ENCODE measurements at regions not wholly inside any gene's neighbourhood (a gene's known extent, or its start where the extent isn't known, plus 50 kb on each side); places are given as distances from the start of the nearest gene placed in this dataset.
"Not testable (repeated sequence)": the region's sequence is repeated elsewhere in the genome, so short reads cannot be mapped to it uniquely, and the experiment has no call there.

DNA sequence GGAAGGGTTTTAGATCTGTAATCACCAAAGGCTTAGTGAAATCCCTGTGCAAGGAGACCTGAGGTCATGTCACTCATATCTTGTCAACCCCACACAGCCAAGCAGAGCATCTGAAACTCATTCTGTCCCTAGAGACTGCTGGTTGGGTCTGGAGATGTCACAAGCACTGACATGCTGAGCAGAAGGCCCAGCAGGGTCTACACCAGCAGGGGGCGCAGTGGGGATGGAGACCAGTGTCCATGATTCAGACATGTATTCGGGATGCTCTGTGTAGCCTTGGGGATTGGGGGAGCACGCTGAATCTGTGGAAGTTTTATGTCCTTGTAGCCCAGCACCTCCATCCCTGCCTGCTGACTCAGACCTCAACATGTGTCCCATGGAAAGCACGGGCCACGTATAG is 1247.3 kb downstream of the RPIA start:
- H3K4me3 ChIP-seq (ENCODE audit: low read length), result not testable (repeated sequence)

GRCh38 chr2:89944267-89944666 is 1252.8 kb downstream of the RPIA start:
- H3K9me3 ChIP-seq (ENCODE audit: low read length); H3K27ac ChIP-seq (ENCODE audit: low read length); CTCF ChIA-PET; H3K4me1 ChIP-seq (ENCODE audit: insufficient read depth, low read length); BruUV-seq (replicated peaks); H4K20me1 ChIP-seq (ENCODE audit: low read length); DNase-seq; H3K4me2 ChIP-seq (ENCODE audit: low read length); H3K9me2 ChIP-seq (replicated peaks; ENCODE audit: low read length); H2AFZ ChIP-seq (ENCODE audit: low read length); H3K27me3 ChIP-seq (ENCODE audit: low read length); ATAC-seq; H3K4me3 ChIP-seq (ENCODE audit: low read length); H3K79me2 ChIP-seq (ENCODE audit: low read length); H3K9ac ChIP-seq (ENCODE audit: low read length); H3F3A ChIP-seq (ENCODE audit: low read length, unreplicated experiment); intact Hi-C loops (cut with micrococcal nuclease); H3K36me3 ChIP-seq (ENCODE audit: low read depth, low read length); POLR2A ChIA-PET (ENCODE audit: unreplicated experiment): not testable (repeated sequence)

More for the DNA sequence above, 1247.3 kb downstream of the RPIA start:
- H4K20me1 ChIP-seq (ENCODE audit: low read length); H2AFZ ChIP-seq (ENCODE audit: low read length); ATAC-seq; H3K36me3 ChIP-seq (ENCODE audit: low read depth, low read length); DNase-seq; H3K4me2 ChIP-seq (ENCODE audit: low read length); H3F3A ChIP-seq (ENCODE audit: low read length, unreplicated experiment); H3K79me2 ChIP-seq (ENCODE audit: low read length); H3K9ac ChIP-seq (ENCODE audit: low read length); BruUV-seq (replicated peaks); POLR2A ChIA-PET (ENCODE audit: unreplicated experiment); H3K4me1 ChIP-seq (ENCODE audit: insufficient read depth, low read length); H3K27me3 ChIP-seq (ENCODE audit: low read length); intact Hi-C loops (cut with micrococcal nuclease); CTCF ChIA-PET; H3K9me3 ChIP-seq (ENCODE audit: low read length); H3K27ac ChIP-seq (ENCODE audit: low read length); H3K9me2 ChIP-seq (replicated peaks; ENCODE audit: low read length): not testable (repeated sequence)
- peak; percentile 24; the same call in 1 of the 2 replicates for TF ChIP-seq CTCF (conservative IDR thresholded peaks at IDR 0.05; ENCODE audit: low read depth, low read length)

GRCh38 chr2:89945004-89945616 is 1253.6 kb downstream of the RPIA start:
- H3K9me2 ChIP-seq (replicated peaks; ENCODE audit: low read length); H3K27ac ChIP-seq (ENCODE audit: low read length); POLR2A ChIA-PET (ENCODE audit: unreplicated experiment); CTCF ChIA-PET; H3K4me2 ChIP-seq (ENCODE audit: low read length); H3K79me2 ChIP-seq (ENCODE audit: low read length); BruUV-seq (replicated peaks); DNase-seq; H3K27me3 ChIP-seq (ENCODE audit: low read length); H3K36me3 ChIP-seq (ENCODE audit: low read depth, low read length); H3F3A ChIP-seq (ENCODE audit: low read length, unreplicated experiment); H3K4me1 ChIP-seq (ENCODE audit: insufficient read depth, low read length); H3K9me3 ChIP-seq (ENCODE audit: low read length); intact Hi-C loops (cut with micrococcal nuclease); H3K4me3 ChIP-seq (ENCODE audit: low read length); ATAC-seq; H3K9ac ChIP-seq (ENCODE audit: low read length); H2AFZ ChIP-seq (ENCODE audit: low read length); H4K20me1 ChIP-seq (ENCODE audit: low read length): not testable (repeated sequence)

GRCh38 chr2:89947208-89947815 is 1255.8 kb downstream of the RPIA start:
- H3K9ac ChIP-seq (ENCODE audit: low read length); H3K9me3 ChIP-seq (ENCODE audit: low read length); H3K36me3 ChIP-seq (ENCODE audit: low read depth, low read length); H3K27ac ChIP-seq (ENCODE audit: low read length); H3K79me2 ChIP-seq (ENCODE audit: low read length); H3K4me1 ChIP-seq (ENCODE audit: insufficient read depth, low read length); H2AFZ ChIP-seq (ENCODE audit: low read length); BruUV-seq (replicated peaks); ATAC-seq; H3F3A ChIP-seq (ENCODE audit: low read length, unreplicated experiment); DNase-seq; H3K4me3 ChIP-seq (ENCODE audit: low read length); H3K4me2 ChIP-seq (ENCODE audit: low read length); CTCF ChIA-PET; H4K20me1 ChIP-seq (ENCODE audit: low read length); H3K9me2 ChIP-seq (replicated peaks; ENCODE audit: low read length); intact Hi-C loops (cut with micrococcal nuclease); H3K27me3 ChIP-seq (ENCODE audit: low read length); POLR2A ChIA-PET (ENCODE audit: unreplicated experiment): not testable (repeated sequence)

- BruUV-seq (replicated peaks); intact Hi-C loops (cut with micrococcal nuclease); H3K9ac ChIP-seq (ENCODE audit: low read length): not testable (repeated sequence)
Measured at GRCh38 chr2:89948102-89948501, 1256.6 kb downstream of the RPIA start.

DNA sequence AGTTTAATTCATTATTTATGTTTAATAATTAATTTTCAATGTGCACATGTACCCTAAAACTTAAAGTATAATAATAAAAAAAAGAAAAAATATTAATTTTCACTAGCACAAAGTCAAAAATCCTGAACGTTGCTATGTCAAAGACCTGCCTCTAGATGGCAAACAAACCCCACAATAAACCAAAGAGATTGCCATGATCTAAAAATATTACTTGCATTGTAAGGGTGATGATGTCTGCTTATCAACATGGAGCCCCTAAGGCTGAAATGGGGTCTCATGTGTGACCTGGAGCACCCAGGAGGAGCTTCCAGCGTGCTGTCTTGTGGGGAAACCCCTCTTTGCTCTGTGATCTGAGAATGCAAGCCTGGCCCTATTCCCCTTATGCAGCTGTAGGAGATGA is 1259.3 kb downstream of the RPIA start:
- intact Hi-C loops (cut with micrococcal nuclease); H3K4me1 ChIP-seq (ENCODE audit: insufficient read depth, low read length); H3K27ac ChIP-seq (ENCODE audit: low read length); H4K20me1 ChIP-seq (ENCODE audit: low read length); H3K9me3 ChIP-seq (ENCODE audit: low read length); H3K79me2 ChIP-seq (ENCODE audit: low read length); DNase-seq; H3K4me2 ChIP-seq (ENCODE audit: low read length); ATAC-seq; H3K36me3 ChIP-seq (ENCODE audit: low read depth, low read length); H3F3A ChIP-seq (ENCODE audit: low read length, unreplicated experiment); H3K27me3 ChIP-seq (ENCODE audit: low read length); H3K9ac ChIP-seq (ENCODE audit: low read length); H2AFZ ChIP-seq (ENCODE audit: low read length); H3K4me3 ChIP-seq (ENCODE audit: low read length); H3K9me2 ChIP-seq (replicated peaks; ENCODE audit: low read length); CTCF ChIA-PET; POLR2A ChIA-PET (ENCODE audit: unreplicated experiment); BruUV-seq (replicated peaks): not testable (repeated sequence)

More at GRCh38 chr2:89948102-89948501, 1256.6 kb downstream of the RPIA start:
- H2AFZ ChIP-seq (ENCODE audit: low read length); CTCF ChIA-PET; ATAC-seq; H3K9me3 ChIP-seq (ENCODE audit: low read length); H3K27me3 ChIP-seq (ENCODE audit: low read length); H3K9me2 ChIP-seq (replicated peaks; ENCODE audit: low read length); H3K4me1 ChIP-seq (ENCODE audit: insufficient read depth, low read length); H4K20me1 ChIP-seq (ENCODE audit: low read length); H3F3A ChIP-seq (ENCODE audit: low read length, unreplicated experiment); POLR2A ChIA-PET (ENCODE audit: unreplicated experiment); H3K4me3 ChIP-seq (ENCODE audit: low read length); DNase-seq; H3K4me2 ChIP-seq (ENCODE audit: low read length); H3K36me3 ChIP-seq (ENCODE audit: low read depth, low read length); H3K79me2 ChIP-seq (ENCODE audit: low read length); H3K27ac ChIP-seq (ENCODE audit: low read length): not testable (repeated sequence)

All from PC-3 (cell line).